ENCODE measurements at regions not wholly inside any gene's neighbourhood (a gene's known extent, or its start where the extent isn't known, plus 50 kb on each side); places are given as distances from the start of the nearest gene placed in this dataset.

- no peak for DNase-seq (ENCODE audit: low read depth, low spot score)
Observed at GRCh38 chr1:5501206-5501930, 490.9 kb downstream of the NPHP4 start.

- DNase-seq (ENCODE audit: low read depth, low spot score): no peak
Observed at GRCh38 chr1:5500541-5500940, 491.7 kb downstream of the NPHP4 start.

- no peak for DNase-seq (ENCODE audit: low read depth, low spot score)
Observed at GRCh38 chr1:5497503-5497902, 494.7 kb downstream of the NPHP4 start.

- no peak for DNase-seq (ENCODE audit: low read depth, low spot score)
Observed at GRCh38 chr1:5495596-5496410, 496.4 kb downstream of the NPHP4 start.

GRCh38 chr1:5494518-5494917, 497.7 kb downstream of the NPHP4 start:
- DNase-seq (ENCODE audit: low read depth, low spot score): no peak

- no peak for DNase-seq (ENCODE audit: low read depth, low spot score)
Observed at GRCh38 chr1:5493851-5494311, 498.3 kb downstream of the NPHP4 start.

- DNase-seq (ENCODE audit: low read depth, low spot score): no peak
Observed at GRCh38 chr1:5493275-5493674, 498.9 kb downstream of the NPHP4 start.

GRCh38 chr1:5492846-5493245, 499.4 kb downstream of the NPHP4 start:
- DNase-seq (ENCODE audit: low read depth, low spot score): no peak

- DNase-seq (ENCODE audit: low read depth, low spot score): no peak
Observed at GRCh38 chr1:5491207-5491904, 500.9 kb downstream of the NPHP4 start.

GRCh38 chr1:5490635-5491034, 501.6 kb downstream of the NPHP4 start:
- no peak for DNase-seq (ENCODE audit: low read depth, low spot score)

GRCh38 chr1:5488448-5488847, 503.8 kb downstream of the NPHP4 start:
- no peak for DNase-seq (ENCODE audit: low read depth, low spot score)

GRCh38 chr1:5485968-5486696, 506.1 kb downstream of the NPHP4 start:
- DNase-seq (ENCODE audit: low read depth, low spot score): no peak

GRCh38 chr1:5485436-5485835, 506.8 kb downstream of the NPHP4 start:
- no peak for DNase-seq (ENCODE audit: low read depth, low spot score)

GRCh38 chr1:5484451-5485165, 507.6 kb downstream of the NPHP4 start:
- no peak for DNase-seq (ENCODE audit: low read depth, low spot score)

- no peak for DNase-seq (ENCODE audit: low read depth, low spot score)
Observed at GRCh38 chr1:5481889-5482288, 510.3 kb downstream of the NPHP4 start.

- DNase-seq (ENCODE audit: low read depth, low spot score): no peak
Observed at GRCh38 chr1:5480906-5481305, 511.3 kb downstream of the NPHP4 start.

- DNase-seq (ENCODE audit: low read depth, low spot score): no peak
Observed at GRCh38 chr1:5479876-5480646, 512.2 kb downstream of the NPHP4 start.

GRCh38 chr1:5478961-5479360, 513.3 kb downstream of the NPHP4 start:
- no peak for DNase-seq (ENCODE audit: low read depth, low spot score)

- no peak for DNase-seq (ENCODE audit: low read depth, low spot score)
Observed at GRCh38 chr1:5478156-5478695, 514.0 kb downstream of the NPHP4 start.

- DNase-seq (ENCODE audit: low read depth, low spot score): no peak
Observed at GRCh38 chr1:5477716-5478115, 514.5 kb downstream of the NPHP4 start.
